NCI-H2029 (cell line): ENCODE measurements at regions not wholly inside any gene's neighbourhood (a gene's known extent, or its start where the extent isn't known, plus 50 kb on each side); places are given as distances from the start of the nearest gene placed in this dataset.

Experiments
- DNase-seq: peaks from one replicate; lab custom pipeline; 2025; lab: John Stamatoyannopoulos, UW

GRCh38 chr12:46910830-46911229 is 85.0 kb upstream of the SLC38A4 start:
- DNase-seq: no peak

DNA sequence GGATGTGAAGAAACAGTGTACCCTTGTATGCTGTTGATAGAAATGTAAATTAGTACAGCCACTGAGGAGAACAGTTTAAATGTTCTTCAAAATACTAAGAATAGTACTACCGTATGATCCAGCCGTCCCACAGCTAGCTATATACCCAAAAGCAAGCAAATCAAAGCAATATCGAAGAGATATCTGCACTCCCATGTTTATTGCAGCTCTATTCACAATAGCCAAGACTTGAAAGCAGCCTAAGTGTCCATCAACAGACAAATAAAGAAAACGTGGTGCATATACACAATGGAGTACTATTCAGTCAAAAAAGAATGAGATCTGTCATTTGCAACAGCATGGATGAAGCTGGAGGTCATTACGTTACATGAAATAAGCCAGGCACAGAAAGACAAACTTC is 88.5 kb upstream of the SLC38A4 start:
- no peak for DNase-seq

- DNase-seq: no peak
Measured at GRCh38 chr12:46915082-46915481, 89.3 kb upstream of the SLC38A4 start.

DNA sequence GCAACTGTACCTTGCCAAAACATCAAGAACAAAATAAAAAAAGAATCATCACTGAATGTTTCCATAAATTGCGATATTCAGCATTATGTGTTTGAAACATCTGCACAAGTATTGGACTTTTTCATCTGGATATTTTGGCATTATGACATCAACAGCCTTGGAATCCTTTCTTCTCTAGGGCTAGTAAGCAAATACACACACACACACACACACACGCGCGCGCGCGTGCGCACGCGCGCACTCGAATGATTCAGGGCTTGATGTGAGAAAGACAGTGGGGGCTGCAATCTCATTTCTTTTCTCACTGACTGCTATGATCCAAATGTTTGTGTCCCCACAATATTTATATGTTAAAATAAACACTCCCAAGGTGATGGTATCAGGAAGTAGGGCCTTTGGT is 90.0 kb upstream of the SLC38A4 start:
- DNase-seq: no peak

DNA sequence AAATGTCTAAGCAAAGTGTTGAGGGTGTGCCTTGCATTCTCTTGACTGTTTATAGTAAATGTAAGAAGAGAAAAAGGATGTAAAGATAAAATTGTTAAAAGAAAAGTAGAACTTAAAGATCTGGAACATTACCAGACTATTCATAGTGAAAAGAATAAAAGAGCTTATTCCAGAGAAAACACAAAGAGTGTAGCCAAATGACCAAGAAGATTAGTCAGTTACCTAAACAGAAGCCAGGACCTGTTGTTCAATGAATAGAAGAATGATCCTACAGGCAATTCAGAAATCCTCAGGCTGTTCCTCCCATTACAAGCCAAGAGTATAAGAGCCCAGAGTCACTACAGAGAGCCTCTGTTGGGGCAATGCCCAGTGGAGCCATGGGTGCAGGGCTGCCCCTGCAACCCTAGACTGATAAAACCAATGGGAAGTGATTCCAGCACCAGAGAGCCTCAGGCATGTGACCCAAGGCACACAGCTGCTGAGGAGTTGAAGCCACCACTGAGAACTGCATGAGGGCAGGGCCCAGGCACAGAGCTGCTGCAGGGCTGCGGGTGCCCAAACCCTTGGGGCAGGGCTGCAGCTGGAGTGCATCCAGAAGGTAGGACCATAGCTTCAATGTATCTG is 91.1 kb upstream of the SLC38A4 start:
- DNase-seq: no peak

DNA sequence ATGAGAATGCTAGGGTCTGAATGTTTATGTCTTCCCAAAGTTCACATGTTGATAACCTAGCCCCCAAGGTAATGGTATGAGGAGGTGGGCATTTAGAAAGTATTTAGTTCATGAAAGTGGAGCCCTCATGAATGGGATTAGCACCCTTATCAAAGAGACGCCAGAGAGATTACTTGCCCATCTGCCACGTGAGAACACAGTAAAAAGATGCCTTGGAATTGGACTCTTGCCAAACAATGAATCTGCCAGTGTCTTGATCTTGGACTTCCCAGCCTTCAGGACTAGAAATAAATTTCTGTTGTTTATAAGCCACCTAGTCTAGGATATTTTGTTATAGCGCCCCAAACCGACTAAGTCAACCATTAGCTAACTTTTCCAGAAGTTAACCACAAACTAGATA is 92.0 kb upstream of the SLC38A4 start:
- DNase-seq: no peak

DNA sequence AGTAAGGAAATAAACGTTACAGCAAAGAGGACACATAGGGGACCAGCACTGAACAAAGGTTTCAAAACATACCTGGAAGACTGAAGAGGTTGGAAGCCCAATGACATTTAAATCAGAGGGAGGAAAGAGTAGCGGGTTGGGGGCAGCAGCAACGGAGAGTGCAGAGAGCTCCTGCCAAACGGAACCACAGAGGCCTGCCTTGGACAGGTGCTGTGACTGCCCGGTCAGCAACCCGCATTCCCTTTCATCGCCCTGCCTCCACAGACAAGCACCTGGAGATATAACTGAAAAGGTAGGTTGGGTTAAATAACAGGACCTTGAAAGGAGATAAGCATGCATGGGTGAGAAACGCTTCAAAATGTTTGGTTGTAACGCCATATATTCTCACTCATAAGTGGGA is 92.8 kb upstream of the SLC38A4 start:
- DNase-seq: no peak

DNA sequence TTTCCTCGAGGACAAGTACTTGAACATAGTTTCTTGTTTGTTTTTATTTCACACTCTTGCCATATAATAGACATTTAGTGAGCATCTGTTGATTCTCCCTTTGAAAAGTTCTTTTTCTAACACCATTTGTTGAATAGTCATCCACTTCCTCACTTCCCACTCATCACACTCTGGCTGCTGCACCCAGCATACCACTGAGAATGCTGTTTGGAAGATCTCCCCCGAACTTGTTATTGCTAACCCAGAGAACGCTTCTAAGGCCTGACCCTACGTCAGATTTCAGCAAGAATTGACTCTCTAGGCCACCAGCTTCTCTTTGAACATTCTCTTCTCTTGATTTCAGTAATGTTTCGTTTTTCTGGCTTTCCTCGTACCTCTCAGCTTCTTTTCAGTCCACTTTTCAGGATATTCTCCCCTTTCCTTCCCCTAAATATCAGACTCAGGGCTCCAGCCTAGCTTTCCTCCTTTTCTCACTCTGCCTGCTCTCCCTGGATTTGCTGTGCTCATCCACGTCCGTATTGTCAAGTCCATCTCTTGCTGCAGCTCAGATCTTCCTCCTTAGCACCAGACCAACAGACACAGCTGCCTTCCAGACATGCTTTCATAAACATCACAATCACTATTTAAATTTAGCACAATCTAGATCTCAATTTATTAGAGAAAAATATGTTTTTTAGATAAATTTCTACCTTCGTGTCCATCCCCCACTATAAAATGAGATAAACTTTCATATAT is 94.0 kb upstream of the SLC38A4 start:
- no peak for DNase-seq

- DNase-seq: no peak
Measured at GRCh38 chr12:46920499-46920898, 94.7 kb upstream of the SLC38A4 start.

DNA sequence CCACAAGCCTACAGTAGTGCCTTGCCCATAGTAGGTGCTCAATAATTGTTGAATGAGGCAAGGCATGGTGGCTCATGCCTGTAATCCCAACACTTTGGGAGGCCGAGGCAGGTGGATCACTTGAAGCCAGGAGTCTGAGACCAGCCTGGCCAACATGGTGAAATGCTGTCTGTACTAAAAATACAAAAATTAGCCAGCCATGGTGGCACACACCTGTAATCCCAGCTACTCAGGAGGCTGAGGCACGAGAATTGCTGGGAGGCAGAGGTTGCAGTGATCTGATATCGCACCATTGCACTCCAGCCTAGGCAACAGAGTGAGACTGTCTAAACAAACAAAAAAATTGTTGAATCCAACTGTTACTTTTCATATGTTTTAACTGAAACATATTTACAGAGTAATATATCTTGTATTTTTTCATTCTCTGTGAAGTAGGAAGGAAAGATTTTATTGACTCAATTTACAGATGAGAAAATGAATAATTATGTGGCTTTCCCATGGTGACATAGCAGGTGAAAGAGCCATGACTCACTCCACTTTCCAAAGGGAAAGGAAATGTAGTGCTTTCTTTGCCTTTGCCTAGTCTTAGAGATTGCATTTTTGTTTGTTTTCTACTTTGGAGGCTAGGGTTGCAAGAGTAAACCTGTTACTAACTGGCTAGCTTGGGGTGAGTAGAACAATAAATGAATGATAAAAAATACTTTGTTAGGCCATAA is 95.4 kb upstream of the SLC38A4 start:
- DNase-seq: no peak

- DNase-seq: no peak
Measured at GRCh38 chr12:46921764-46922133, 96.0 kb upstream of the SLC38A4 start.

- DNase-seq: no peak
Measured at GRCh38 chr12:46926526-46926925, 100.7 kb upstream of the SLC38A4 start.

- DNase-seq: no peak
Measured at GRCh38 chr12:46930101-46930500, 104.3 kb upstream of the SLC38A4 start.

DNA sequence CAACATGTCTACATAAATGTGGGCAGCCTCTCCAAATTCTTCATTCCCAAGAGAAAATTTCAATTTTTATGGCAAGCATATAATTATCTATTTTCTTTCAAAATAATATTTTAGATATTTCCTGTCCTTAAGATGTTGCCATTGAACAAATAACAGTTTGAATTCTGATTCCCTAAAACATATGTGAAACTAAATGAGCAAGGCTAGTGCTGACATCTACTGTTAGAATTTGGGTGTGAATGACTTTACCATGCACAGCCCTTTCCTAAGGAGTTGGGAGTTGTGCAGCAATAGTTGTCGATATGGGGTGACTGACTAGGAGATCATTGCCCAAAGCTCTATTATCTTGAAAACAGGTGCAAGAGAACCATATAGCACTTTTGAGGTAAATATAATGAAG is 108.2 kb upstream of the SLC38A4 start:
- DNase-seq: no peak

DNA sequence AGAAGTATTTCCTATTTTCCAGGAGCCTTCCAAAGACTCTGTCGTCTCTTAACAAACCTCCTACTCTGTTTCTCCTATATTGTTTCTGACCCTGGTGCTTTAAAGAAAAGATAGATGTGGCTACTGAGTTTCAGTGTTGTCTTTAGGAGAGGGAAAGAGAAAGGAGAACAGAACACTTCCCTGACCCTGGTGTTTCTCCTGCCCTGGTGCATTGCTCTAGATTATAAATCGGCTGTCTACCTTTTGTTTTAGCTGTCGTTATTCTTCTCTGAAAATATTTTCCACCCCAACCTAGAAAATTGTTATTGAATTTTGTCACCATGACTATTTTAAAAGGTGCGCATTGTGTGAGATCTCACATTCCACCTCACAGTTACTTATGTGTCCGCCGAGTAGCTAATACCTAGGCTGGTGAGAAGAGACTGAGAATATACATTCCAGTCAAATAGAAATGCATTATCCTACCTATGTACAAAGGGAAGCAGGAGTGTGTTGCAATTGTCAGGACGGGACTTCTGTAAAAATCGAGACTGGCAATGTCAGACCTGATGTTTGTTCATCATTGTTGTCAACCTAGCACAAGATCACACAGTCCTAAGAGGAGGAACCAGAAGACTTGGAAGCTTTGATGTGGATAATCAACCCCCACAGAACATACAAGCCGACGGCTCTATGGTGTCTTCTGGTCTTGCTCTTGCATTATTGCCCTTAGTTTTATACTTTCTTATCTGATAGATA is 108.7 kb upstream of the SLC38A4 start:
- DNase-seq: no peak

DNA sequence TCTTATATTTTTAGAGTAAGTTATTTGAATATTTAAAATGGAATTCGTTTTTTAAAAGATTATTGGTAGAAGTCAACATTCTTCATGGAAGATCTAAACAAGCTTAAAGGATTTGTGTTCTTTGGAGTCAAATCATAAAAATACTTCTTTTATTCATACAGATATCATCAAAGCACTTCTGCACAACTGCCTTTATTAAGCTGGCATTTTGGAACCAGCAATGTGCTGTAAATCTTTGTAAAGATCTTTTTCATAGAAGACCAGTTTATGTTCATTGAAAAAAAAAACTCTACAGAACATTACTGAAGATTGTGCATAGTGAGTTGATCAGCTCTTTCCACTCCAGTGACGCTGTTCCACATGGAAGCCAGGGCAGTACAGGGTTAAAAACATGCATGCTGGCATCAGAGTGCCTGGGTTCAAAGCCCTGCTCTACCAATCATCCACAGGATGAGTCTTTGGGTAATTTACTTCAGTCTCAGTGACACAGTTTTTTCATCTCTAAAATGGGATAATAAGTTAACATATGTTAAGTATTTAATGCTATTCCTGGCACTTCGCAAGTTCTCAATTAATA is 109.6 kb upstream of the SLC38A4 start:
- DNase-seq: no peak

DNA sequence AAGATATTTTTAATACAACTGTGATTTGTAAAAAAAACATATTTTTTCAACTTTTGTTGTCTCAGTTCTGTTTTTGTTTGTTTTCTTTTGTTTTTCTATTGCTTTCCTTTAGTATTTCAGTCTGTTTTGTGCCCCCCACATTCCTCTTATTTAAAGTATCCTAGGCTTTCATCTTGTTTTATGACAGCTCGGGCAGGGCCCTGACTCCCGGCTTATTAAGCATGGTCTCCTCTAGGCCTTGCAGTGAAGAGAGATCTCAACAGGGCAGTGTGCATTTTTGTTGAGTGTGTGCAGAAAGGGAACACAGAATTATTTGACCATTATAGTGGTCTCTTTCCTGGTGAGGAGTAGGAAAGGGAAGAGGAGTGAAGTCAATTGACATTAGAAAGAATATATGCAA is 110.2 kb upstream of the SLC38A4 start:
- DNase-seq: no peak

- DNase-seq: no peak
Measured at GRCh38 chr12:46938071-46938678, 112.4 kb upstream of the SLC38A4 start.

DNA sequence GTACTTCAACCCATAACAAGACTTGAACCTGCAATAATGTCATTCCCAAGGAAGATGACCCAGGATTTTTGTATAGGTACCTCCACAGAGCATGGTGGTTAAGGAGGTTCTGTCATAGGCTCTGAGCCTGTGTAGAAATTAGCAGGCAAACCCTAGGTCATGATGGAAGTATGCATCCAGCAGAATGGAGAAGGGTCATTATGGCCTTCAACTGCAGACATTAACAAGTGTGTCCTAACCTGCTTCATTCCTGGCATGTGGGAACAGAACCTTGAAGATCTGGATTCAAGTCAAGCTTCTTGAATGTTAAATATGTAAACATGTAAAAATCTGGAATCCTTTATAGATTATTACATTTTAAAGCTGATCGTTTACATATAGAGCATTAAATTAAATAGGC is 116.2 kb upstream of the SLC38A4 start:
- DNase-seq: no peak

- no peak for DNase-seq
Measured at GRCh38 chr12:46942579-46942978, 116.8 kb upstream of the SLC38A4 start.

DNA sequence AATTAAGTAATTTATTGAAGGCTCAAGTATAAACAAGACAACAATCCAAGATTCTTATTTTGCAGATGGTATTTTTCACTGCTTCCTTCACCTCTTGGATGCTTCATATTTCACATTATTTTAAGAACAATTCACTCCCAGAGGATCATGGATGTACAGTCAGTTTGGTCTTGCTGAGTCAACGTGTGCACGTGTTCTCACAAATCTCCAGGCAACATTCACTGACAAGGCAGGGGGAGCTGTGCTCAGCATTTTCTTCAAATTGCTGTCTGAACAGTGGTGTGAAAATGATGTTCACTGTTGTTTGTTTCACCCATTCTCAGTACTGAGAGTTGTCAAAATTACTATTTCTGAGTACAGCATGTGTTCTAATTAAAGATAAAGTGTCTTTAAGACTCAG is 118.3 kb upstream of the SLC38A4 start:
- no peak for DNase-seq

GRCh38 chr12:46944771-46945170 is 119.0 kb upstream of the SLC38A4 start:
- no peak for DNase-seq
